Fibroblast of lung (primary cell): ENCODE measurements at regions not wholly inside any gene's neighbourhood (a gene's known extent, or its start where the extent isn't known, plus 50 kb on each side); places are given as distances from the start of the nearest gene placed in this dataset.

Experiments used
- CTCF ChIP-seq, 2 donors: IDR thresholded peaks in 1 of 2; conservative IDR thresholded peaks in 1 of 2; 1 replicate in 1 of 2; 2 replicates in 1 of 2; pipeline ENCODE4 v1.5.1; 2011 to 2012; ENCODE audit warnings: low read length in 2 of 2, control low read depth in 1 of 2, inconsistent platforms in 1 of 2, low read depth in 1 of 2, mild to moderate bottlenecking in 1 of 2
- EZH2 ChIP-seq: IDR thresholded peaks from 2 replicates; pipeline ENCODE4 v1.5.1; 2012; ENCODE audit warnings: low read length, control low read depth, mild to moderate bottlenecking; ENCODE audit errors: missing control alignments

GRCh38 chr22:49243335-49243734 lies 584.3 kb downstream of the BRD1 start:
- TF ChIP-seq CTCF (conservative IDR thresholded peaks at IDR 0.05 in 1 of 2, IDR thresholded peaks at IDR 0.05 in 1 of 2; ENCODE audit: low read depth in 1 of 2, low read length in 2 of 2), result no peak
- no peak for TF ChIP-seq EZH2
